Stimulated activated CD4-positive, alpha-beta T cell treated with anti-CD3 and anti-CD28 coated beads, Interleukin-2, amount 100 ng/mL, for 4 hours (primary cell): ENCODE measurements at regions not wholly inside any gene's neighbourhood (a gene's known extent, or its start where the extent isn't known, plus 50 kb on each side); places are given as distances from the start of the nearest gene placed in this dataset.
"Not testable (repeated sequence)": the region's sequence is repeated elsewhere in the genome, so short reads cannot be mapped to it uniquely, and the experiment has no call there.

Source experiments
- DNase-seq: peaks from one replicate; pipeline ENCODE4 v3.0.0-alpha.2; 2020; ENCODE audit warnings: low read depth

GRCh38 chr2:111447482-111447881 lies 326.8 kb downstream of the BCL2L11 start:
- DNase-seq = not testable (repeated sequence)

GRCh38 chr2:111448796-111449195 lies 328.1 kb downstream of the BCL2L11 start:
- not testable (repeated sequence) for DNase-seq

GRCh38 chr2:111450526-111450925 lies 329.8 kb downstream of the BCL2L11 start:
- not testable (repeated sequence) for DNase-seq

GRCh38 chr2:111451692-111452199 lies 331.0 kb downstream of the BCL2L11 start:
- DNase-seq = not testable (repeated sequence)

GRCh38 chr2:111452208-111452607 lies 331.5 kb downstream of the BCL2L11 start:
- DNase-seq = not testable (repeated sequence)

GRCh38 chr2:111453308-111453707 lies 332.6 kb downstream of the BCL2L11 start:
- DNase-seq = not testable (repeated sequence)

GRCh38 chr2:111453816-111454215 lies 333.1 kb downstream of the BCL2L11 start:
- DNase-seq = not testable (repeated sequence)

GRCh38 chr2:111454404-111454803 lies 333.7 kb downstream of the BCL2L11 start:
- DNase-seq = not testable (repeated sequence)

GRCh38 chr2:111455016-111456015 lies 334.6 kb downstream of the BCL2L11 start:
- DNase-seq = not testable (repeated sequence)

GRCh38 chr2:111457191-111457590 lies 336.5 kb downstream of the BCL2L11 start:
- DNase-seq = not testable (repeated sequence)

GRCh38 chr2:111460901-111461300 lies 340.2 kb downstream of the BCL2L11 start:
- DNase-seq = not testable (repeated sequence)

GRCh38 chr2:111461831-111462230 lies 341.1 kb downstream of the BCL2L11 start:
- DNase-seq = not testable (repeated sequence)

- DNase-seq = not testable (repeated sequence)
Observed at GRCh38 chr2:111462572-111462971, 341.9 kb downstream of the BCL2L11 start.

- DNase-seq = not testable (repeated sequence)
Observed at GRCh38 chr2:111463238-111463848, 342.6 kb downstream of the BCL2L11 start.

- DNase-seq = not testable (repeated sequence)
Observed at GRCh38 chr2:111463956-111464355, 343.2 kb downstream of the BCL2L11 start.

- DNase-seq = not testable (repeated sequence)
Observed at GRCh38 chr2:111464367-111464766, 343.7 kb downstream of the BCL2L11 start.

- DNase-seq = not testable (repeated sequence)
Observed at GRCh38 chr2:111465521-111465920, 344.8 kb downstream of the BCL2L11 start.

GRCh38 chr2:111466744-111467143 lies 346.0 kb downstream of the BCL2L11 start:
- DNase-seq = not testable (repeated sequence)

- not testable (repeated sequence) for DNase-seq
Observed at GRCh38 chr2:111470924-111471323, 350.2 kb downstream of the BCL2L11 start.

- not testable (repeated sequence) for DNase-seq
Observed at GRCh38 chr2:111471791-111472530, 351.2 kb downstream of the BCL2L11 start.

GRCh38 chr2:111472844-111473403 lies 352.2 kb downstream of the BCL2L11 start:
- not testable (repeated sequence) for DNase-seq
